GM23338 (cell line): ENCODE measurements at regions not wholly inside any gene's neighbourhood (a gene's known extent, or its start where the extent isn't known, plus 50 kb on each side); places are given as distances from the start of the nearest gene placed in this dataset.
A peak's percentile ranks its signal among the peaks of the same experiment; 100 is the strongest.

Experiments used
- ATAC-seq: fragments of 200-7000 bp; cut with Tn5 transposase; 3 replicates; pipeline ENCODE4 v1.9.1; 2020
- DNase-seq: peaks from one replicate; pipeline ENCODE4 v3.0.0-alpha.2; 2015; ENCODE audit warnings: low spot score
- H2AFZ ChIP-seq: fragments of 200-600 bp; sonication (generic); 2 replicates; pipeline ENCODE4 v1.8.0; 2016; ENCODE audit warnings: antibody characterized with exemption, mild to moderate bottlenecking, moderate library complexity
- H3F3A ChIP-seq: fragments of 200-600 bp; sonication (generic); replicated peaks from 2 replicates; pipeline ENCODE4 v1.8.0; 2017; ENCODE audit warnings: antibody characterized with exemption, mixed run types, low read depth
- H3K27ac ChIP-seq: fragments of 200-600 bp; sonication (generic); 2 replicates; pipeline ENCODE4 v1.6.1; 2016; ENCODE audit warnings: low read depth
- H3K27me3 ChIP-seq: fragments of 200-600 bp; sonication (generic); 2 replicates; pipeline ENCODE4 v1.8.0; 2016; ENCODE audit warnings: mild to moderate bottlenecking, mixed run types, moderate library complexity; ENCODE audit not compliant: insufficient read depth
- H3K36me3 ChIP-seq: fragments of 200-600 bp; sonication (generic); 2 replicates; pipeline ENCODE4 v1.8.0; 2016; ENCODE audit warnings: mild to moderate bottlenecking; ENCODE audit not compliant: insufficient read depth
- H3K4me1 ChIP-seq: fragments of 200-600 bp; sonication (generic); 2 replicates; pipeline ENCODE4 v1.8.0; 2016; ENCODE audit warnings: mild to moderate bottlenecking, moderate library complexity; ENCODE audit not compliant: insufficient read depth
- H3K4me2 ChIP-seq: fragments of 200-600 bp; sonication (generic); 2 replicates; pipeline ENCODE4 v1.7.1; 2017; ENCODE audit warnings: mixed run types
- H3K4me3 ChIP-seq: fragments of 200-600 bp; sonication (generic); 2 replicates; pipeline ENCODE4 v1.6.1; 2016; ENCODE audit warnings: mixed run types
- H3K79me2 ChIP-seq: fragments of 200-600 bp; sonication (generic); replicated peaks from 2 replicates; pipeline ENCODE4 v1.8.0; 2017; ENCODE audit warnings: mild to moderate bottlenecking; ENCODE audit not compliant: insufficient read depth
- H3K9me2 ChIP-seq: fragments of 200-600 bp; sonication (generic); 2 replicates; pipeline ENCODE4 v1.8.0; 2017; ENCODE audit not compliant: insufficient read depth
- H4K20me1 ChIP-seq: fragments of 200-600 bp; sonication (generic); replicated peaks from 2 replicates; pipeline ENCODE4 v1.8.0; 2017; ENCODE audit warnings: mild to moderate bottlenecking; ENCODE audit not compliant: insufficient read depth
- H3K27ac Mint-ChIP-seq: 2 replicates; pipeline ENCODE4 v1.8.0; 2020; ENCODE audit warnings: inconsistent platforms, mild to moderate bottlenecking, moderate library complexity, mixed read lengths
- H3K27me3 Mint-ChIP-seq: 3 replicates; pipeline ENCODE4 v1.8.0; 2022; ENCODE audit warnings: low read depth, mild to moderate bottlenecking, moderate library complexity, mixed read lengths, inconsistent platforms; ENCODE audit not compliant: insufficient read depth, poor library complexity
- H3K36me3 Mint-ChIP-seq: 3 replicates; pipeline ENCODE4 v1.8.0; 2021; ENCODE audit warnings: low read depth, mild to moderate bottlenecking, inconsistent platforms, moderate library complexity, mixed read lengths
- H3K4me1 Mint-ChIP-seq: 3 replicates; pipeline ENCODE4 v1.8.0; 2020; ENCODE audit warnings: mild to moderate bottlenecking, inconsistent platforms, mixed read lengths
- H3K4me3 Mint-ChIP-seq: 3 replicates; pipeline ENCODE4 v1.8.0; 2021; ENCODE audit warnings: moderate library complexity, mild to moderate bottlenecking, inconsistent platforms, mixed read lengths
- H3K9me3 Mint-ChIP-seq: 3 replicates; pipeline ENCODE4 v1.8.0; 2020; ENCODE audit warnings: moderate library complexity, mild to moderate bottlenecking, inconsistent platforms, mixed read lengths
- EZH2 ChIP-seq: fragments of 200-600 bp; sonication (generic); IDR thresholded peaks from one replicate; pipeline ENCODE4 v1.8.0; 2017; ENCODE audit warnings: antibody characterized with exemption, mild to moderate bottlenecking, low read depth; ENCODE audit not compliant: unreplicated experiment
- NANOG ChIP-seq: IDR thresholded peaks from 2 replicates; pipeline ENCODE4 v1.6.1; 2016; ENCODE audit warnings: antibody characterized with exemption, borderline replicate concordance
- POLR2AphosphoS5 ChIP-seq: IDR thresholded peaks from 2 replicates; pipeline ENCODE4 v1.6.1; 2016; ENCODE audit warnings: antibody characterized with exemption, low read depth
- STAT1 ChIP-seq: IDR thresholded peaks from one replicate; pipeline ENCODE4 v1.6.1; 2016; ENCODE audit warnings: antibody characterized with exemption; ENCODE audit not compliant: unreplicated experiment
- TF ChIP-seq, protein P1 (sequence below): IDR thresholded peaks from one replicate; pipeline ENCODE4 v1.6.1; 2018; ENCODE audit warnings: antibody characterized with exemption; ENCODE audit not compliant: unreplicated experiment
- TF ChIP-seq, protein P2 (sequence below), 2 experiments: fragments of 200-600 bp in 1 of 2; sonication (generic) in 1 of 2; conservative IDR thresholded peaks; 2 replicates each; pipeline versions ENCODE4 v1.5.1 to v1.6.1; 2016 to 2017; ENCODE audit warnings: antibody characterized with exemption in 2 of 2, low read depth in 2 of 2, mild to moderate bottlenecking in 2 of 2, moderate library complexity in 1 of 2

DNA sequence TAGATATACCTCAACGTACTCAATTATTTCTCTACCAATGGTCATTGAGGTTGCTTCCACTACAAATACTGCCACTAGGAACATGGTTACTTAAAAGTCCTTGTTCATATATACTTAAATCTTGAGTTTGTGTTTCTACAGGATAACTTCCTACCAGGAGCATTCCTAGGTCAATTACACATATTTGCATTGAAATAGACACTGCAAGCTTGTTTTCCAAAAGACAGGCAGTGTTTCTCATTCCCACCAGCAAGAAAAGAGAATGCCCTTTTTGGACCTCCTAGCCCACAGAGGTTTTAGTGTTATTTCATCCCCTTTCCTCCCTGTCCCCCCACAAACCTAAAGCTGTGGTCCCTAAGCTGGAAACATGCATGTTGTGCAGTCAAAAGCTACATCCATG lies 177.3 kb downstream of the ID4 start:
- peaks cover 30% of the 10 kb centered on the region for H3K4me1 Mint-ChIP-seq
- Histone ChIP-seq H3K4me3 (peak overlapping the region; percentile 18), H3K36me3 (no peaks in the 10 kb centered on the region), H2AFZ (no peak overlapping the region), H3K9me2 (peaks cover 12% of the 10 kb centered on the region), H3K79me2 (no peaks in the 10 kb centered on the region), H3K27ac (peak overlapping the region; percentile 81), H3K27me3 (no peaks in the 10 kb centered on the region), H3K4me2 (peak overlapping the region; percentile 28), H3F3A (no peaks in the 10 kb centered on the region), H4K20me1 (no peaks in the 10 kb centered on the region), H3K4me1 (peaks cover 26% of the 10 kb centered on the region)
- no peaks in the 10 kb centered on the region; the same call in 2 of the 3 replicates for H3K9me3 Mint-ChIP-seq
- TF ChIP-seq, protein P1, sequence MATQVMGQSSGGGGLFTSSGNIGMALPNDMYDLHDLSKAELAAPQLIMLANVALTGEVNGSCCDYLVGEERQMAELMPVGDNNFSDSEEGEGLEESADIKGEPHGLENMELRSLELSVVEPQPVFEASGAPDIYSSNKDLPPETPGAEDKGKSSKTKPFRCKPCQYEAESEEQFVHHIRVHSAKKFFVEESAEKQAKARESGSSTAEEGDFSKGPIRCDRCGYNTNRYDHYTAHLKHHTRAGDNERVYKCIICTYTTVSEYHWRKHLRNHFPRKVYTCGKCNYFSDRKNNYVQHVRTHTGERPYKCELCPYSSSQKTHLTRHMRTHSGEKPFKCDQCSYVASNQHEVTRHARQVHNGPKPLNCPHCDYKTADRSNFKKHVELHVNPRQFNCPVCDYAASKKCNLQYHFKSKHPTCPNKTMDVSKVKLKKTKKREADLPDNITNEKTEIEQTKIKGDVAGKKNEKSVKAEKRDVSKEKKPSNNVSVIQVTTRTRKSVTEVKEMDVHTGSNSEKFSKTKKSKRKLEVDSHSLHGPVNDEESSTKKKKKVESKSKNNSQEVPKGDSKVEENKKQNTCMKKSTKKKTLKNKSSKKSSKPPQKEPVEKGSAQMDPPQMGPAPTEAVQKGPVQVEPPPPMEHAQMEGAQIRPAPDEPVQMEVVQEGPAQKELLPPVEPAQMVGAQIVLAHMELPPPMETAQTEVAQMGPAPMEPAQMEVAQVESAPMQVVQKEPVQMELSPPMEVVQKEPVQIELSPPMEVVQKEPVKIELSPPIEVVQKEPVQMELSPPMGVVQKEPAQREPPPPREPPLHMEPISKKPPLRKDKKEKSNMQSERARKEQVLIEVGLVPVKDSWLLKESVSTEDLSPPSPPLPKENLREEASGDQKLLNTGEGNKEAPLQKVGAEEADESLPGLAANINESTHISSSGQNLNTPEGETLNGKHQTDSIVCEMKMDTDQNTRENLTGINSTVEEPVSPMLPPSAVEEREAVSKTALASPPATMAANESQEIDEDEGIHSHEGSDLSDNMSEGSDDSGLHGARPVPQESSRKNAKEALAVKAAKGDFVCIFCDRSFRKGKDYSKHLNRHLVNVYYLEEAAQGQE = no peak
- 0 out of 2 replicates have a peak, but pooled peaks have one; percentile 12 for TF ChIP-seq NANOG
- H3K27me3 Mint-ChIP-seq = no peaks in the 10 kb centered on the region
- DNase-seq = peak; percentile 28
- peak; percentile 74 for ATAC-seq
- H3K36me3 Mint-ChIP-seq = no peaks in the 10 kb centered on the region
- peak overlapping the region; percentile 87 for H3K27ac Mint-ChIP-seq
- H3K4me3 Mint-ChIP-seq = peak overlapping the region; percentile 42

DNA sequence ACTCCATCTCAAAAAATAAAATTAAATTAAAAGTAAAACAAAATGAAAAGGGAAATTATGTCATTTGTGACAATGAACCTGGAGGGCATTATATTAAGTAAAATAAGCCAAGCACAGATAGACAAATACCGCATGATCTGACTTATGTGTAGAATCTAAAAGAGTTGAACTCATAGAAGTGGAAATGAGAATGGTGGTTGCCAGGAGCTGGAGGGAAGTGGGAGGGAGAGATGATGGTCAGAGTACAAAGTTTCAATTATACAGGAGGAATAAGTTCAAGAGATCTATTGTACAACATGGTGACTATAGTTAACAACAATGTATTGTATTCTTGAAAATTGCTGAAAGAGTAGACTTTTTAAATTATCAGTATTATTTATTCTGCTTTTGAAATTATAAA lies 183.4 kb downstream of the ID4 start:
- Mint-ChIP-seq H3K4me1 (peaks cover 2% of the 10 kb centered on the region; the same call in 1 of the 3 replicates), H3K27ac (no peak overlapping the region), H3K27me3 (no peaks in the 10 kb centered on the region), H3K36me3 (no peaks in the 10 kb centered on the region), H3K9me3 (no peaks in the 10 kb centered on the region), H3K4me3 (no peak overlapping the region)
- no peak overlapping the region for H2AFZ ChIP-seq
- no peaks in the 10 kb centered on the region for H4K20me1 ChIP-seq
- no peaks in the 10 kb centered on the region for H3F3A ChIP-seq
- TF ChIP-seq STAT1 (no peak), EZH2 (no peak), POLR2AphosphoS5 (no peak)
- TF ChIP-seq, protein P2, sequence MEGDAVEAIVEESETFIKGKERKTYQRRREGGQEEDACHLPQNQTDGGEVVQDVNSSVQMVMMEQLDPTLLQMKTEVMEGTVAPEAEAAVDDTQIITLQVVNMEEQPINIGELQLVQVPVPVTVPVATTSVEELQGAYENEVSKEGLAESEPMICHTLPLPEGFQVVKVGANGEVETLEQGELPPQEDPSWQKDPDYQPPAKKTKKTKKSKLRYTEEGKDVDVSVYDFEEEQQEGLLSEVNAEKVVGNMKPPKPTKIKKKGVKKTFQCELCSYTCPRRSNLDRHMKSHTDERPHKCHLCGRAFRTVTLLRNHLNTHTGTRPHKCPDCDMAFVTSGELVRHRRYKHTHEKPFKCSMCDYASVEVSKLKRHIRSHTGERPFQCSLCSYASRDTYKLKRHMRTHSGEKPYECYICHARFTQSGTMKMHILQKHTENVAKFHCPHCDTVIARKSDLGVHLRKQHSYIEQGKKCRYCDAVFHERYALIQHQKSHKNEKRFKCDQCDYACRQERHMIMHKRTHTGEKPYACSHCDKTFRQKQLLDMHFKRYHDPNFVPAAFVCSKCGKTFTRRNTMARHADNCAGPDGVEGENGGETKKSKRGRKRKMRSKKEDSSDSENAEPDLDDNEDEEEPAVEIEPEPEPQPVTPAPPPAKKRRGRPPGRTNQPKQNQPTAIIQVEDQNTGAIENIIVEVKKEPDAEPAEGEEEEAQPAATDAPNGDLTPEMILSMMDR (conservative IDR thresholded peaks at IDR 0.05; ENCODE audit: low read depth in 2 of 2) = no peak
- no peak for ATAC-seq
- no peaks in the 10 kb centered on the region for H3K27me3 ChIP-seq
- H3K36me3 ChIP-seq = no peaks in the 10 kb centered on the region
- H3K4me2 ChIP-seq = no peak overlapping the region
- DNase-seq = no peak
- no peak overlapping the region for H3K4me3 ChIP-seq
- H3K27ac ChIP-seq = no peak overlapping the region
- H3K4me1 ChIP-seq = 0 out of 2 replicates have a peak, but pooled peaks cover under 1% of the 10 kb centered on the region
- H3K79me2 ChIP-seq = no peaks in the 10 kb centered on the region
- 0 out of 2 replicates have a peak, but pooled peaks cover 6% of the 10 kb centered on the region for H3K9me2 ChIP-seq
